ENCODE measurements at regions not wholly inside any gene's neighbourhood (a gene's known extent, or its start where the extent isn't known, plus 50 kb on each side); places are given as distances from the start of the nearest gene placed in this dataset.
"Not testable (repeated sequence)": the region's sequence is repeated elsewhere in the genome, so short reads cannot be mapped to it uniquely, and the experiment has no call there.

DNA sequence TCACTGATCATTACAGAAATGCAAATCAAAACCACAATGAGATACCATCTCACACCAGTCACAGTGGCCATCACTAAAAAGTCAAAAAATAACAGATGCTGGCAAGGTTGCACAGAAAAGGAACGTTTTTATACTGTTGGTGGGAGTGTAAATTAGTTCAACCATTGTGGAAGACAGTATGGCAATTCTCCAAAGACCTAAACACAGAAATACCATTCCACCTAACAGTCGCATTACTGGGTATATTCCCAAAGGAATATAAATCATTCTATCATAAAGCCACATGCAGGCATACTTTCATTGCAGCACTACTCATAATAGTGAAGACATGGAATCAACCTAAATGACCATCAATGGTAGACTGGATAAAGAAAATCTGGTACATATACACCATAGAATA lies 83.2 kb upstream of the ARID5B start:
- H3K27ac Mint-ChIP-seq, POLR2A ChIA-PET, H3K4me1 Mint-ChIP-seq: not testable (repeated sequence)

DNA sequence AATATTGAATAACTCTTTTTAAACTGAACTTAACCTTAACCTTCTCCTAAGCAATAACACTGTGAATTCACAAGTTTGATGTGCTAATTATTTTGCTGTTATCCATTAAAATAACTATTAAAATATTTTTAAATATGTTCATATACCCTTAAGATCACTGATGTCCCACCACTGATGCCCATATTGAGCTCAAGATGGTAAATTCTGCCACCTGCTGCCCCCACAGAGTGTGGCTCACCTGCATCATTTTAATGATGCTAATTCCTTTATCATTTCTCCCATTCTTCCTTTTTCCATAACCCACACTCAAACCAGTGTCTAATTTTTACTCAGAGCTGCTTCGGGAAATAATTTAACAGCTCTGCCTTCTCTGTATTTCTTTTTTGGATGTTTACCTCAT lies 82.3 kb upstream of the ARID5B start:
- H3K4me3 ChIP-seq (ENCODE audit: low read length): no peak overlapping the region
- no peak for DNase-seq
- H3K4me1 ChIP-seq (ENCODE audit: insufficient read depth, low read length): no peaks in the 10 kb centered on the region
- H3K27ac ChIP-seq (ENCODE audit: low read depth, low read length): no peak overlapping the region
- Mint-ChIP-seq H3K36me3 (no peaks in the 10 kb centered on the region), H3K27me3 (no peaks in the 10 kb centered on the region), H3K9me3 (no peaks in the 10 kb centered on the region), H3K27ac (no peak overlapping the region), H3K4me3 (no peak overlapping the region), H3K4me1 (no peaks in the 10 kb centered on the region)
- POLR2A ChIA-PET: no interaction called here
- no peaks in the 10 kb centered on the region for H3K27me3 ChIP-seq (ENCODE audit: insufficient read depth, low read length, poor library complexity, severe bottlenecking)
- no peaks in the 10 kb centered on the region for H3K36me3 ChIP-seq (ENCODE audit: insufficient read depth, low read length)
- H3K9me3 ChIP-seq (ENCODE audit: low read length): no peaks in the 10 kb centered on the region
- CTCF ChIA-PET: interaction anchor here (0.9 to 2.4 kb wide), 4 partner anchors 13 to 86 kb away, joined by 3 to 13 read pairs (median 5); no protein-coding TSS in a partner anchor

More for the DNA sequence above, 83.2 kb upstream of the ARID5B start:
- not testable (repeated sequence) for H3K27me3 ChIP-seq (ENCODE audit: insufficient read depth, low read length, poor library complexity, severe bottlenecking); H3K9me3 ChIP-seq (ENCODE audit: low read length); H3K36me3 Mint-ChIP-seq; H3K4me3 ChIP-seq (ENCODE audit: low read length); H3K9me3 Mint-ChIP-seq; H3K27ac ChIP-seq (ENCODE audit: low read depth, low read length); H3K27me3 Mint-ChIP-seq; DNase-seq; H3K4me3 Mint-ChIP-seq; H3K36me3 ChIP-seq (ENCODE audit: insufficient read depth, low read length); H3K4me1 ChIP-seq (ENCODE audit: insufficient read depth, low read length)
- CTCF ChIA-PET: interaction anchor here (1.7 to 2.4 kb wide), 2 partner anchors 65 to 67 kb away, joined by 5 to 13 read pairs; no protein-coding TSS in a partner anchor

DNA sequence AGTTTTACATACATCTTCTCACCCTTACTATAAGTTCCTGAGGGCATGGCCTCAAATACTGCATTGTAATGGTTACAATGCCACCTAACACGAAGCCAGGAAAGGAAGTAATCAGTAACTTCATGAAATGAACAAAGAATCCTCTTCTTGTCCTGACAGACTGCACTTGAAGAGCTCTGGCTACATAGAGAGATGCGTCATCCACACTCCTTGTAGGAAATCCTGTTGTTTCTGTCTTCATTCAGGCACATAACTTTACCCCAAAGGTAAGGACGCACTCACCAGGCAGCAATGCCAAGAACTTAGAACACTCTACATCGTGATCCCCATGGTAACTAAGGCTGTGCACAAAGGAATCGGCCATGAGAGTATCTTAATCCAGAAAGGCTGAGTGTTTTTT lies 80.3 kb upstream of the ARID5B start:
- H3K9me3 Mint-ChIP-seq: no peaks in the 10 kb centered on the region
- ChIA-PET POLR2A (no interaction called here), CTCF (interaction anchor here (1.0 kb wide), 1 partner anchor 70 kb away, joined by 4 read pairs; no protein-coding TSS in a partner anchor)
- Histone ChIP-seq H3K27ac (ENCODE audit: low read depth, low read length) (no peak overlapping the region), H3K36me3 (ENCODE audit: insufficient read depth, low read length) (no peaks in the 10 kb centered on the region), H3K9me3 (ENCODE audit: low read length) (no peaks in the 10 kb centered on the region), H3K27me3 (ENCODE audit: insufficient read depth, low read length, poor library complexity, severe bottlenecking) (no peaks in the 10 kb centered on the region), H3K4me1 (ENCODE audit: insufficient read depth, low read length) (no peaks in the 10 kb centered on the region), H3K4me3 (ENCODE audit: low read length) (no peak overlapping the region)
- H3K4me1 Mint-ChIP-seq: no peaks in the 10 kb centered on the region
- no peaks in the 10 kb centered on the region for H3K27me3 Mint-ChIP-seq
- no peak for DNase-seq
- H3K4me3 Mint-ChIP-seq: no peak overlapping the region
- no peaks in the 10 kb centered on the region for H3K36me3 Mint-ChIP-seq
- no peak overlapping the region for H3K27ac Mint-ChIP-seq

DNA sequence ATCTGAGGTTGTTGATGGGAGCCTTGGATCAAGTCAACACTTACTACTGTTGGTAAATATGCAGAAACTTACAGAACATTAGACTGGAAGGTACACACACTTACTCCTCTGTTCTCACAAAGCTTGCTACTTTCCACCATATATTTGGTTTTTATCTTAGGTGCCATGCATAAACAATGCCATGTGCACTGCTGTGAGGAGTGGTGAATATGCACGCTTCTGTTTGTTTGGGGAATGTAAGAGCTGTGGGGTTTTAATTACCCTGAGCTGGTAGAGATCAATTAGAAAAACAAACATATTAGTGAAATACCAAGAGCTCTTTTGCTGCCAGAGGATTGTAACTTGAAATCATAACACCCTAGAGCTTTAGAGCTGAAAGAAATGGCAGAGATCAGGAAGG lies 79.8 kb upstream of the ARID5B start:
- H3K36me3 Mint-ChIP-seq: no peaks in the 10 kb centered on the region
- Histone ChIP-seq H3K4me1 (ENCODE audit: insufficient read depth, low read length) (no peaks in the 10 kb centered on the region), H3K27ac (ENCODE audit: low read depth, low read length) (no peak overlapping the region), H3K9me3 (ENCODE audit: low read length) (no peaks in the 10 kb centered on the region), H3K27me3 (ENCODE audit: insufficient read depth, low read length, poor library complexity, severe bottlenecking) (no peaks in the 10 kb centered on the region), H3K4me3 (ENCODE audit: low read length) (no peak overlapping the region), H3K36me3 (ENCODE audit: insufficient read depth, low read length) (no peaks in the 10 kb centered on the region)
- no peaks in the 10 kb centered on the region for H3K9me3 Mint-ChIP-seq
- POLR2A ChIA-PET: no interaction called here
- H3K27ac Mint-ChIP-seq: no peak overlapping the region
- no peak overlapping the region for H3K4me3 Mint-ChIP-seq
- peaks cover 0 to 1% of the 10 kb centered on the region in 2 donors for H3K27me3 Mint-ChIP-seq
- DNase-seq: no peak
- CTCF ChIA-PET: interaction anchor here (1.0 kb wide), 1 partner anchor 71 kb away, joined by 4 read pairs; no protein-coding TSS in a partner anchor
- H3K4me1 Mint-ChIP-seq: no peaks in the 10 kb centered on the region

- DNase-seq: no peak
- no peak overlapping the region for H3K4me3 ChIP-seq (ENCODE audit: low read length)
- H3K27ac ChIP-seq (ENCODE audit: low read depth, low read length): no peak overlapping the region
- Mint-ChIP-seq H3K36me3 (no peaks in the 10 kb centered on the region), H3K4me3 (no peak overlapping the region), H3K4me1 (no peaks in the 10 kb centered on the region), H3K9me3 (no peaks in the 10 kb centered on the region), H3K27ac (no peak overlapping the region), H3K27me3 (peaks cover 0 to 4% of the 10 kb centered on the region in 2 donors)
- no peaks in the 10 kb centered on the region for H3K27me3 ChIP-seq (ENCODE audit: insufficient read depth, low read length, poor library complexity, severe bottlenecking)
- H3K4me1 ChIP-seq (ENCODE audit: insufficient read depth, low read length): no peaks in the 10 kb centered on the region
- ChIA-PET POLR2A (no interaction called here), CTCF (interaction anchor here (1.0 kb wide), 1 partner anchor 71 kb away, joined by 4 read pairs; no protein-coding TSS in a partner anchor)
- H3K9me3 ChIP-seq (ENCODE audit: low read length): no peaks in the 10 kb centered on the region
- H3K36me3 ChIP-seq (ENCODE audit: insufficient read depth, low read length): no peaks in the 10 kb centered on the region
Measured at GRCh38 chr10:61822096-61822495, 79.4 kb upstream of the ARID5B start.

DNA sequence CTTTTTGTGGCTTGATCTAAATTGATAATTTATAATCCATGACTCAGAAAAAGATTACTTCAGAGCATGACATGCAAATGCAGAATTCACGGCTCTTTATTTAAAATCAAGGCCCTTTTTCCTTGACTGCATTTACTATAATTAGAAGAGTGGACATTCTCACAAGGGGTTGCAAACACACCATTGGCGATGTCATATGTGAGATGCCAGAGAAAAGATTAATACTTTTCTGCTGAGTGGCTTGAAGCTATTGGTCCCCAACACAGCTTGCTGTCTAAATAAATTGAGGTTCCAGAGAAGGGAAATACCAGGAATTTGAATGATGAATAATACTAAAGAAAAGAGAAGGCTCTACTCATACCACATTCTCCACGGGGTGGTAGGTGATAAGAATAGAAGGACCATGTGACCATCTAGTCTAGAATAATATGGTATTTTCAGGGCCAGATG lies 78.7 kb upstream of the ARID5B start:
- Histone ChIP-seq H3K36me3 (ENCODE audit: insufficient read depth, low read length) (no peaks in the 10 kb centered on the region), H3K9me3 (ENCODE audit: low read length) (no peaks in the 10 kb centered on the region), H3K4me3 (ENCODE audit: low read length) (no peak overlapping the region), H3K27ac (ENCODE audit: low read depth, low read length) (no peak overlapping the region), H3K27me3 (ENCODE audit: insufficient read depth, low read length, poor library complexity, severe bottlenecking) (no peaks in the 10 kb centered on the region), H3K4me1 (ENCODE audit: insufficient read depth, low read length) (no peaks in the 10 kb centered on the region)
- Mint-ChIP-seq H3K9me3 (no peaks in the 10 kb centered on the region), H3K27ac (no peak overlapping the region), H3K4me1 (no peaks in the 10 kb centered on the region), H3K36me3 (no peaks in the 10 kb centered on the region), H3K4me3 (no peak overlapping the region), H3K27me3 (peaks cover 0 to 4% of the 10 kb centered on the region in 2 donors)
- CTCF ChIA-PET: no interaction called here
- POLR2A ChIA-PET: no interaction called here
- no peak for DNase-seq

- Mint-ChIP-seq H3K36me3 (no peaks in the 10 kb centered on the region), H3K4me3 (no peak overlapping the region), H3K27me3 (peaks cover 3 to 4% of the 10 kb centered on the region in 2 donors), H3K4me1 (no peaks in the 10 kb centered on the region), H3K27ac (no peak overlapping the region), H3K9me3 (no peaks in the 10 kb centered on the region)
- no peak for DNase-seq
- Histone ChIP-seq H3K9me3 (ENCODE audit: low read length) (no peaks in the 10 kb centered on the region), H3K27ac (ENCODE audit: low read depth, low read length) (no peak overlapping the region), H3K36me3 (ENCODE audit: insufficient read depth, low read length) (no peaks in the 10 kb centered on the region), H3K4me3 (ENCODE audit: low read length) (no peak overlapping the region), H3K27me3 (ENCODE audit: insufficient read depth, low read length, poor library complexity, severe bottlenecking) (no peaks in the 10 kb centered on the region), H3K4me1 (ENCODE audit: insufficient read depth, low read length) (no peaks in the 10 kb centered on the region)
- ChIA-PET POLR2A (no interaction called here), CTCF (interaction anchor here (1.5 kb wide), 1 partner anchor 74 kb away, joined by 4 read pairs; no protein-coding TSS in a partner anchor)
Measured at GRCh38 chr10:61825001-61825400, 76.5 kb upstream of the ARID5B start.

DNA sequence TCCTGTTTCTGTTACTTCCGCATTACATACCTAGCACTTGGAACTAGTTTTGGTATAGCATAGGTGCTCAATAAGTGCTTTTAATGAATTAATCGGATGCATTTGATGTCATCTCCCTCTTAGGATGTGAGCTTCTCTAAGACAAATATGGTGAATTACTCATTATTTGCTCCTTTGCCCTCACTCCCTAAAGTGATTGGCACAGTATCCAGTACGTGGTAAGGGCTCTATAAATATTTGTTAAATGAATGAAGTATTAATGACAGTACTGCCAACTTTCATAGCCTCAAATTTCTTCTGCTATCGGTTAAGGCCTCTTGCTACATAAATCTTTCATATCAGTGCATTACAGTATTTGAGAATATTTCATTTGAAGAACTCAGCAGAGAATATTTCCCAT lies 75.9 kb upstream of the ARID5B start:
- no peaks in the 10 kb centered on the region for H3K4me1 ChIP-seq (ENCODE audit: insufficient read depth, low read length)
- CTCF ChIA-PET: interaction anchor here (1.5 kb wide), 1 partner anchor 75 kb away, joined by 4 read pairs; no protein-coding TSS in a partner anchor
- no peaks in the 10 kb centered on the region for H3K9me3 ChIP-seq (ENCODE audit: low read length)
- H3K27me3 Mint-ChIP-seq: peaks cover 3 to 4% of the 10 kb centered on the region in 2 donors
- POLR2A ChIA-PET: no interaction called here
- H3K27ac Mint-ChIP-seq: no peak overlapping the region
- H3K36me3 Mint-ChIP-seq: no peaks in the 10 kb centered on the region
- no peaks in the 10 kb centered on the region for H3K9me3 Mint-ChIP-seq
- no peaks in the 10 kb centered on the region for H3K27me3 ChIP-seq (ENCODE audit: insufficient read depth, low read length, poor library complexity, severe bottlenecking)
- no peak for DNase-seq
- no peaks in the 10 kb centered on the region for H3K4me1 Mint-ChIP-seq
- H3K4me3 Mint-ChIP-seq: no peak overlapping the region
- H3K36me3 ChIP-seq (ENCODE audit: insufficient read depth, low read length): no peaks in the 10 kb centered on the region
- H3K27ac ChIP-seq (ENCODE audit: low read depth, low read length): no peak overlapping the region
- H3K4me3 ChIP-seq (ENCODE audit: low read length): no peak overlapping the region

DNA sequence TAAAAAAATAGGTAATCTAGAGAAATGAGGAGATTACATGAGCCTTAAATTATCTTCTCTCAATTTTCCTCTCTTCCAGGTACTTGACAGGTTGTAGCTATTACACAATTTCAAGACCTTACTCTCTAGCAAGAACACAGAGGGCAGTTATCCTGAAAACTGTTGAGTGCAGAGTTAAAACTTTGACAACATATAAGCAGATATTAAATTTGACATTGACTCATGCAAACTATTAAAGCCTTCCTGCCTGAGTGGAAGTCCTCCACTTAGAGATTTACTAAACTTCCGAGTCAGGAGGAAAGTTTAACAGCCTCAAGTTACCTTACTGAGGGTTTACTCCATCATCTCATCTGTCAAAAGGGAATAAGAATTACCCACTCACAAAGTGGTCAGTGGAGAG lies 73.5 kb upstream of the ARID5B start:
- H3K27me3 ChIP-seq (ENCODE audit: insufficient read depth, low read length, poor library complexity, severe bottlenecking): no peaks in the 10 kb centered on the region
- Mint-ChIP-seq H3K9me3 (no peaks in the 10 kb centered on the region), H3K27ac (no peak overlapping the region), H3K4me1 (no peaks in the 10 kb centered on the region), H3K4me3 (no peak overlapping the region), H3K27me3 (peaks cover 3 to 4% of the 10 kb centered on the region in 2 donors), H3K36me3 (no peaks in the 10 kb centered on the region)
- no peaks in the 10 kb centered on the region for H3K9me3 ChIP-seq (ENCODE audit: low read length)
- no peak overlapping the region for H3K4me3 ChIP-seq (ENCODE audit: low read length)
- no peak for DNase-seq
- H3K27ac ChIP-seq (ENCODE audit: low read depth, low read length): no peak overlapping the region
- no peaks in the 10 kb centered on the region for H3K36me3 ChIP-seq (ENCODE audit: insufficient read depth, low read length)
- ChIA-PET POLR2A (no interaction called here), CTCF (no interaction called here)
- H3K4me1 ChIP-seq (ENCODE audit: insufficient read depth, low read length): no peaks in the 10 kb centered on the region

Measured in CD8-positive, alpha-beta memory T cell (primary cell).